ENCODE measurements at regions not wholly inside any gene's neighbourhood (a gene's known extent, or its start where the extent isn't known, plus 50 kb on each side); places are given as distances from the start of the nearest gene placed in this dataset.
"Not testable (repeated sequence)": the region's sequence is repeated elsewhere in the genome, so short reads cannot be mapped to it uniquely, and the experiment has no call there.

- not testable (repeated sequence) for TF ChIP-seq CTCF (tag by site-specific recombination; IDR thresholded peaks at IDR 0.05); WT1 (tag by site-specific recombination; IDR thresholded peaks at IDR 0.05); ZBTB7A (tag by site-specific recombination; IDR thresholded peaks at IDR 0.05; ENCODE audit: low read depth); ZNF274 (IDR thresholded peaks at IDR 0.05; ENCODE audit: low read length); ZNF274 (tag by site-specific recombination; IDR thresholded peaks at IDR 0.05; ENCODE audit: borderline replicate concordance); ZBTB49 (tag by site-specific recombination; IDR thresholded peaks at IDR 0.05; ENCODE audit: low read depth)
Measured at GRCh38 chr21:10016991-10017390, 504.4 kb upstream of the TPTE start.
